ENCODE measurements at regions not wholly inside any gene's neighbourhood (a gene's known extent, or its start where the extent isn't known, plus 50 kb on each side); places are given as distances from the start of the nearest gene placed in this dataset.

DNA sequence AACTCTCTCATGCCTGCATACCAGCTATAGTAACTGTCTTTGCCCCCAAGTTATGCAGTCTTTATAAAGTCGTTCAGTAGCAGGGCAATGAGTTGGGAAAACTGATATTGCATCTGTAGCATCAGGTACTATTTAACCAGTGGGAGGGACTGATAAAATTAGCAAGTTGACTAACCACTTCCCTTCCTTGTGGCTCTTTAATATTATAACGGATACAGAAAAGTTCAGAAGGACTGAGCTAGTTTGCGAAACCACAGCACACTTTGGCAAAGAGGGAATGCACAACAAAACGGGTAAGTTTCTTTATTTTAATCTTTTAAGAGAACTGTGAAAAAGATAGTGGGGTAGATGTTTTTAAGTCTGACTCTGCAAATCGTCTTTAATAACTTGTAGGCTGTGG, 205.3 kb upstream of the HDAC9 start:
- intact Hi-C loops (cut with DNase I, micrococcal nuclease): no loop called here
- DNase-seq (no peak), ATAC-seq (no peak)

- intact Hi-C loops (cut with DNase I, micrococcal nuclease): no loop called here
- no peak for ATAC-seq
- no peak for DNase-seq
Observed at GRCh38 chr7:18290865-18291264, 204.7 kb upstream of the HDAC9 start.

- DNase-seq: no peak
- ATAC-seq: no peak
- intact Hi-C loops (cut with DNase I, micrococcal nuclease): no loop called here
Observed at GRCh38 chr7:18292584-18292983, 203.0 kb upstream of the HDAC9 start.

- no peak for DNase-seq
- intact Hi-C loops (cut with DNase I, micrococcal nuclease): no loop called here
- ATAC-seq: no peak
Observed at GRCh38 chr7:18293759-18294158, 201.8 kb upstream of the HDAC9 start.

DNA sequence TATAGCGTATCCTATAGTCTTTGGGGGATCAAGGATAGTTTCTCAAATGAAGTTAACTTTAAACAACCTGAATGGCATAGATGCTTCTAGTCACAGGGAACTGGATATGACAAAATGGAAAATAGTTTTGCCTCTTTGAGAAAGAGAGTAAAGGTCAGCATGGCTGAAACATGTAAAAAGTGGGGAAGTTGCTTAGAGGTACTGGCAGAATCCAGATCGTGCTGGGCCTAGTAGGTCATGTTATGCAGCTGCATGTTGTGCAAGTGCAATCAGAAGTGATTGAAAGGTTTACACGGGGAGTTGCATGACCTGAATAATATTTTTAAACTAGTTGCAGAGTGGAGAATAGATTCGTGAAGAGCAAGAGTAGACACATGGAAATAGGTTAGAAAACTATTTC, 201.1 kb upstream of the HDAC9 start:
- DNase-seq (no peak), ATAC-seq (no peak)
- intact Hi-C loops (cut with DNase I, micrococcal nuclease): no loop called here

- DNase-seq (no peak), ATAC-seq (no peak)
- intact Hi-C loops (cut with DNase I, micrococcal nuclease): no loop called here
Observed at GRCh38 chr7:18295781-18296423, 199.6 kb upstream of the HDAC9 start.

DNA sequence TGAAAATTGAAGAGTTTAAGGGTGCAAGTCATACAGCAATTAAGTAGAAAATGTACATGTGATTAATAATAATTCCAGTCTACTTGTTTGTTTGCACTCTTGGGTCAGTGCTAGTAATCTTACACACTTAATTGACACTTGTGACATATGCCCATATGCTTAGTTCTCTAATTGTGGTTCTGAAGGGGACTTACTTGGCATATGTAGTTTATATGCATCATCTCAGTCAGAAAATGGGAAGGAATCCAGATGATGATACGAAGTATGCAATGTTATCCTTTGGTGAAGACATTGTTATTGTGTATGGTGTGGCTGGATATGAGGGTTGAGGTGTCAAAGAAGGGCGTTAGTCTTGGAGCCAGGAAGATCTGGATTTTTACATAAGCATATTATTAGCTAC, 193.5 kb upstream of the HDAC9 start:
- intact Hi-C loops (cut with DNase I, micrococcal nuclease): no loop called here
- DNase-seq (no peak), ATAC-seq (no peak)

GRCh38 chr7:18305866-18306265, 189.7 kb upstream of the HDAC9 start:
- intact Hi-C loops (cut with DNase I, micrococcal nuclease): no loop called here
- DNase-seq (no peak), ATAC-seq (no peak)

DNA sequence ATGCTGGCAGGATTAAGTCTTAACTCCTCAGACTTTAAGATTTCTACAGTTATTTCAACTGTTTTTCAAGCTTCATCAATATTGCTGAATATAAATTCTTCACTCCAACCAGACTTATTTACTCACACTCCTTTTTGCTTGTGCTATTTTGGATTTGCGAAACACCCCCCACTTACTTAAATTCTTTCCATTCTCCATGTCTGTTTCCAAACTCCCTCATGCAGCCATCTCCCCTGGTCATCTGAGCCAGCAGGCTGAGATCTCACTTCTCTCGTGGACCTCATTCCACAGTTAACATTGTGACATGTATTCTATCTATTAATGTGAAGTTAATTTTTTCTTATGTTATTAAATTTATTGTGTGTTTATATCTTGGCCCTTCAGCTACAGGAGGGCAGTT, 188.9 kb upstream of the HDAC9 start:
- intact Hi-C loops (cut with DNase I, micrococcal nuclease): no loop called here
- ATAC-seq (no peak), DNase-seq (no peak)

GRCh38 chr7:18308938-18309337, 186.6 kb upstream of the HDAC9 start:
- DNase-seq: no peak
- ATAC-seq: peak; percentile 97
- intact Hi-C loops (cut with DNase I, micrococcal nuclease): no loop called here

DNA sequence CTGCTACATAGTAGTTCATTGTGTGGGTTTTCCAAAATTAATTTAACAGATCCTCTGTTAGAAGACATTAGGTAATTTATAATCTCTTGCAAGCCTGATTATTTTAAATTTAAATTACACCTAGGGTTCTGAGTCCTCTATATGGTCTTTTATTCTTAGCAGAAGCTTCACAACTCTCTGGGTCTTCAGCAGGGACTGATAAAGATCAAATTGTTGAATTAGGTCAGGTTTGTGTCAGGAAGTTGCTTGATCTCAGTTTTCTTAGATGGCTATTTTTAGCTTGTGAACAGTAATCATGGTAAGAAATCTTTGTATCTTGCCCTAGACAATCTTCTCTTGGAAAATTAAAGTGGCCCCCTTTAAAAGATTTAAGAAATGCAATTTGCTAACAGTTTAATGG, 183.1 kb upstream of the HDAC9 start:
- intact Hi-C loops (cut with DNase I, micrococcal nuclease): no loop called here
- DNase-seq: no peak
- no peak for ATAC-seq

DNA sequence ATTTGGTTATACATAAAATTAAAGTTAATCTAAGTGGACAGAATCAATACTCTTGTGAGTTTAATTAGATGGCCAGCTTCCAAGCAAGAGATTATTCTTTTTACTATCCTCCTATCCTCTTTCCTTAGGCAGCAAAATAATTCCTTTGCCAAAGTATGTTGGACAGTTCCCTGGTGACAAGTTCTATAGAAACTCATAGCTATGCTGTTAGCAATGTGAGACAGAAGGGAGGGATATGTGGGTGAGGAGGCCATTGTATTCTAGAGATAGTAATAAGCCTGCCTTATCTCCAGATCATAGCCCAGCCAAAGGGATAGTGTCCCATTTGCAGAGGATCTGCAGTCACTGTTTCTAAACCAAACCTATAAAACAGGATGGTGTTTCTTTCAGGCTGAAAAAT, 181.6 kb upstream of the HDAC9 start:
- ATAC-seq (no peak), DNase-seq (no peak)
- intact Hi-C loops (cut with DNase I, micrococcal nuclease): no loop called here

- intact Hi-C loops (cut with DNase I, micrococcal nuclease): no loop called here
- ATAC-seq (no peak), DNase-seq (no peak)
Observed at GRCh38 chr7:18315241-18315640, 180.3 kb upstream of the HDAC9 start.

DNA sequence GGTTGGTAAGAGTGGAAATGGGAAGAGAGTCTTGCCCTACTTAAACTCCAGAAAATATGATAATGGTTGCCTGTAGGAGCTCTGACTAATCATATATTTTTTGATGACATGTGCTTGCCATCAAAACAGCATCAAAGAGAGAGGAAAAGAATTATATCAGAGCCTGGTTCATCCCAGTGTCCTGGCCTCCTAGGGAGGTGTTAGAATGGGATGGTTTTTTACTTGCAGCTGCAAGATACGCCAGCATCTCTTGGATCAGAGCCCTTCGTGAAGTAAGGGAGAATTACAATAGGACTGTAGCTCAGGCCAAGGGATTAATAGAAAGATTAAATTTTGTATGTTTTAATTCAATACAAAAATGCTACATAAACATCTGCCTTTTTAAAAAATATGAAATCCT, 177.6 kb upstream of the HDAC9 start:
- ATAC-seq (no peak), DNase-seq (no peak)
- intact Hi-C loops (cut with DNase I, micrococcal nuclease): no loop called here

- ATAC-seq (no peak), DNase-seq (no peak)
- intact Hi-C loops (cut with DNase I, micrococcal nuclease): no loop called here
Observed at GRCh38 chr7:18320422-18320821, 175.1 kb upstream of the HDAC9 start.

DNA sequence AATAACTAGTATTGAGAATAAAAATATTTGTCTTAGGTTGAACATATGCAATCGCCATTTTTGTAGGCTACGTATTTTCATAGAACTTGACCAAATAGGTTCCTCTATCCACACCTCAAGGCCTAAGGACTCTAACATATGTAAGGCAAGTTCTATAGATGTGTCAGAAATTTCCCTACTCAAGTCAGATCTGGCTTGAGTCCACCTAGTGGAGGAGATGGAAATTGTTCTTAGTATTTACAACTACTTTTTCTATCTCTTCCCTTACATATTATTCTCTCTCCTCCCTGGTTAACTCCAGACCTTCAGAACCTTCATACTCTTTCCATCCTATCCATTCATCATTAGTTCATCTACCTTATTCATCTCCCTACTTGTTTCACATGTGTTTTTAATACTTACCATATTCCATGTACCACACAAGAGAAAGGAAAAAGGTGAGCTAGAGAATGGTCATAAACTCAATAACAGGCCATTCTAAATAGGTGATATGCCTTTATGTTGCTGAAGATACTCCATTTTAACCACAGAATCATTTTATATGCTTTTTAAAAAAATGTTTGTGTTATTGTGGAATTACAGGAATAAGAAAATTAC, 174.5 kb upstream of the HDAC9 start:
- peak; percentile 74 for ATAC-seq
- DNase-seq: no peak
- intact Hi-C loops (cut with DNase I, micrococcal nuclease): no loop called here

DNA sequence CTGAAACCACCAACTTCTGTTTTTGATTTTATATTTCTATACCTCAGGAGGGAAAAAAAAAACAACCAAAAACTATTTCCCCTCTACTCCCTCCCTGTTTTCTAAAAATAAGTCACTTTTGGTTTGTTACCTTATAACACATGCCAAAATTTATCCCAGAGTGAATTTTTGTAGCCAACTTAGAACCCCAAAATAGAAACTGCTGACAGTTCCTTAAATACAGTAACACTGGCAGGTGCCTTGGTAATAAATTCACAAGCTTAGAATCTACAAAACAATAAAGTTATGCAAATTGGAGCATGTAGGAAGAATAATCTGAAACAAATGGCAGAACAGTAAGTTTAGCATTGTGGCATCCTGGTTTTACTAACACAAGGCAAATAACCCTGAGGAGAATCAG, 165.0 kb upstream of the HDAC9 start:
- intact Hi-C loops (cut with DNase I, micrococcal nuclease): no loop called here
- no peak for DNase-seq
- ATAC-seq: no peak

- DNase-seq (no peak), ATAC-seq (no peak)
- intact Hi-C loops (cut with DNase I, micrococcal nuclease): no loop called here
Observed at GRCh38 chr7:18336626-18337025, 158.9 kb upstream of the HDAC9 start.

- DNase-seq (no peak), ATAC-seq (no peak)
- intact Hi-C loops (cut with DNase I, micrococcal nuclease): no loop called here
Observed at GRCh38 chr7:18337048-18337809, 158.3 kb upstream of the HDAC9 start.

DNA sequence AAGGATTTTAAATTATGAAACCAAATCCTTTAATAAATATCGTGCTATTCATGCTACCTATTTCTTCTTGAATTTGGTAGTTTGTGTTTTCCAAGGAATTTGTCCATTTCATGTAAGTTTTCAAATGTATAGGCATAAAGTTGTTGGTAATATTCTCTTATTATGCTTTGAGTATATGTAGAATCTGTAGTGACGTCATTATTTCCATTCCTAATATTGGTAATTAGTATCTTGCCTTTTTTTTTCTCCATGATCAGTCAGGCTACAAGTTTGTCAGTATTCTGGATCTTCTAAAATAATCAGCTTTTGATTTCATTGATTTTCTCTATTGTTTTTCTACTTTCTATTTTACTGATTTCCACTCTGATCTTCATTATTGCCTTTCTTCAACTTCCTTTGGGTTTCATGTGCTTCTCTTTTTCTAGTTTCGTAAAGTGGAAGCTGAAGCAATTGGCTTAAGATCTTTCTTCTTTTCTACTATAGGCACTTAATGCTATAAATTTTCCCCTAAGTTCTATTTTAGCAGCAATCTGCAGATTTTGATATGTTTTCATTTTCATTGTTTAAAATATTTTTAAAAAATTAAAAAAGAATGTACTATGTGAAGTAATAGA, 156.5 kb upstream of the HDAC9 start:
- intact Hi-C loops (cut with DNase I, micrococcal nuclease): no loop called here
- no peak for ATAC-seq

More for the DNA sequence above, 156.5 kb upstream of the HDAC9 start:
- no peak for DNase-seq
